Thymus (tissue), 11 donors: ENCODE measurements at regions not wholly inside any gene's neighbourhood (a gene's known extent, or its start where the extent isn't known, plus 50 kb on each side); places are given as distances from the start of the nearest gene placed in this dataset.

ENCODE experiments used
- DNase-seq, 9 donors: peaks; one replicate each; pipeline ENCODE4 v3.0.0-alpha.2; 2013; ENCODE audit warnings: low spot score in 9 of 9, low read depth in 6 of 9, missing footprints in 1 of 9
- H3K27ac ChIP-seq, 2 donors: one replicate each; pipeline ENCODE4 v1.5.1; 2013; ENCODE audit warnings: control low read depth in 1 of 2, low read depth in 1 of 2, low read length in 1 of 2, mild to moderate bottlenecking in 1 of 2, moderate library complexity in 1 of 2
- H3K27me3 ChIP-seq, 2 donors: one replicate each; pipeline ENCODE4 v1.5.1; 2013; ENCODE audit warnings: low read length in 1 of 2; ENCODE audit not compliant: control insufficient read depth in 2 of 2, insufficient read depth in 1 of 2
- H3K36me3 ChIP-seq, 2 donors: one replicate each; pipeline ENCODE4 v1.5.1; 2013; ENCODE audit warnings: low read length in 1 of 2, mild to moderate bottlenecking in 1 of 2, moderate library complexity in 1 of 2; ENCODE audit not compliant: control insufficient read depth in 2 of 2, insufficient read depth in 2 of 2
- H3K4me1 ChIP-seq, 2 donors: one replicate each; pipeline ENCODE4 v1.5.1; 2013; ENCODE audit warnings: low read length in 2 of 2; ENCODE audit not compliant: control insufficient read depth in 2 of 2, insufficient read depth in 2 of 2
- H3K4me3 ChIP-seq, 2 donors: one replicate each; pipeline ENCODE4 v1.5.1; 2013; ENCODE audit warnings: low read length in 2 of 2, control low read depth in 1 of 2, mild to moderate bottlenecking in 1 of 2
- H3K9me3 ChIP-seq, 2 donors: one replicate each; pipeline ENCODE4 v1.5.1; 2013; ENCODE audit warnings: low read length in 1 of 2, mild to moderate bottlenecking in 1 of 2; ENCODE audit not compliant: control insufficient read depth in 2 of 2, insufficient read depth in 1 of 2
- WGBS: extraction: QIAGEN DNeasy Blood & Tissue Kit; methylation state at CpG from one replicate; pipeline ENCODE4 v1.1.7; 2013; 5-methylcytosine and 5-hydroxymethylcytosine counted together
- donor health status: healthy.

DNA sequence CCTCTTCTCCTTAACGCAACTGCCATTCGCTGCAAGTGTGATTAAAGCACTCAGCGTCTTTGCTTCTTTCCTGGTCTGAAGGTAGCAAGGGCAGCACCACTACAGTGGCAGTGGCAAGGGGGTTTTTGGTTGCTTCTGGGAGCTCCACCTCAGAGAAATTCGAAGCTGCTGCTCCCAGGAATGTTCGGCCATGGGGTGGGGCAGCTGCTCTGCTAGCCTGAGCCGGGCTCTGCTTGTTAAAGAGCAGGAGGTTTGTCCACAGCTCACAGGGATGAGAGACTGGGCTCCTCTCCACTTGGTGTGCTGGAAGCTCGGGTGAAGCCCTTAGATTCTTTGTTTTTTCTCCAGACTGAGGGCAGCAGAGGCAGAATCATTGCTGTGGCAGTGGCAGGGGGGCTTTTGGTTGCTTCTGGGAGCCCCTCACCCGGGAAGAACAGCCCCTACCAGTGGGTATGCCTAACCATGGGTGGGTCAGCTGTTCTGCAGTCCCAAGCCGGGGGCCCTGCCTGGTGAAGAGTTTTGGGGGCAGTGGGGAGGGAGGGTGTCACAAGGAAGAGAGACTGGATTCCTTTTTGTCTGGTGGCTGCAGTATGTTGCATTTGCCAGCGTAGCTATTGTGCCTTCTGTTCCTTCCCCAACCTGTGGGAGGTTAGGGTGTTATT, 340.2 kb downstream of the AEBP2 start:
- H3K4me1 ChIP-seq, result no peaks in the 10 kb centered on the region
- no peaks in the 10 kb centered on the region for H3K27me3 ChIP-seq
- peaks cover 0 to 4% of the 10 kb centered on the region in 2 donors for H3K9me3 ChIP-seq
- H3K4me3 ChIP-seq, result no peak overlapping the region
- H3K36me3 ChIP-seq, result no peaks in the 10 kb centered on the region
- WGBS, result 90% methylated on average over 10 of the region's 10 CpGs
- H3K27ac ChIP-seq, result no peak overlapping the region
- no peak for DNase-seq

DNA sequence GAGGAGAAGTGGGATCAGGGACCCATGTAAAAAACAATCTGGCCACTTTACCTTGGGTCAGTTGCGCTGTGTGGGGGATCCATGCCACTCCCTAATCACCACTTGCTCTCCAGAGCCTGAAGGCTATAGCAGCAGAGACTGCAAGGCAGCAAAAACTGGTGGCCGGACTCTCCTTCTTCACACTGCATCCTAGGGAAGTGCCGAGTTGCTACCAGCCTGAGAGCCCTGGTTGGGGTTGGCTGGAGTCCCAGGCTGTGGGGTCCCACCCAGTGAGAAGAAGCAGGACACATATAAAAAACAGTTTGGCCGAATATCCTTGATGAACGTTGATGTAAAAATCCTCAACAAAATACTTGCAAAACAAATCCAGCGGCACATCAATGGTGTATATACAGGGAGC, 341.2 kb downstream of the AEBP2 start:
- 80% methylated on average over 6 of the region's 6 CpGs for WGBS
- Histone ChIP-seq H3K36me3 (no peaks in the 10 kb centered on the region), H3K4me3 (no peak overlapping the region)

DNA sequence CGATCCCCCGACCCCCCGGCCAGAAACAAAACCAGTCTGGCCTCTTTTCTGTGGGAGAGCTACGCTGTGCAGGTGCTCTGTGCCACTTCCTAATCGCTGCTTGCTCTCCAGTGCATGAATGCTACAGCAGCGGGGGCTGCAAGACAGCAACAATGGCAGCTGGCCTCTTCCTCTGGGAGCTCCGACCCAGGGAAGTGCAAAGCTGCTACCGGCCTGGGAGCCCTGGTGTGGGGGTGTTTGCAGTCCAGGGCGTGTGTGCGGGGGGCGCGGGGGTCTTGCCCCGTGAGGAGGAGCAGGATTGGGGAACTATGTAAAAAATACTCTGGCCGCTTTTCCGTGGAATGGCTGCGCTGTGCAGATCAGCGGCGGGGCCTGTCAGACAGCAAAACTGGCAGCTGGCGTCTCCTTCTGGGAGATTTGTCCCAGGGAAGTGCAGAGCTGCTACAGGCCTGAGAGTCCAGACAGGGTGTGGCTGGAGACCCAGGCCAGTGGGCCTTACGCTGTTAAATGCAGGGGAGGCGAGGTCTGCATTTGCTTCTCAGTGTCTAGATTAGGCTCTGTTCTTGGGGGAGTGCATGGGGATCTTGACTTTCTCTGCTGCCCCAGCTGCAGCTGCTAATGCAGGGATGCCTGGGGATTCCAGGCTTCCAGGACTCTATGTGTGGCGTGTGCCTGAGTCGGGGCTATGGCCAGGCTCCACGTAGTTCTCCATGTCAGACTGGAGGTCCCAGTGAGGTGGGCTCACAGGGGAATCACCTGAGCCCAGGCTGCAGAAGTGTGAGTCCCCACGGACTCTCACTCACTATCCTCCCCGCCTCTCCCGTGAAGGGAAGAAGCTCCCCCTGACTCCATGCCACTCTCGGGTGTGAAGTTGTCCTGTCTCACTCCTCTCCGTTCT, 344.5 kb downstream of the AEBP2 start:
- Histone ChIP-seq H3K4me1 (no peaks in the 10 kb centered on the region), H3K27me3 (no peaks in the 10 kb centered on the region), H3K27ac (no peak overlapping the region), H3K9me3 (no peaks in the 10 kb centered on the region), H3K36me3 (no peaks in the 10 kb centered on the region), H3K4me3 (peak overlapping the region in 1 of 2 donors; percentile 25)
- DNase-seq, result no peak
- 77% methylated on average over 29 of the region's 29 CpGs for WGBS

More for the DNA sequence above, 341.2 kb downstream of the AEBP2 start:
- H3K4me1 ChIP-seq, result no peaks in the 10 kb centered on the region
- H3K27ac ChIP-seq, result no peak overlapping the region
- H3K9me3 ChIP-seq, result peaks cover 0 to under 1% of the 10 kb centered on the region in 2 donors
- no peak for DNase-seq
- no peaks in the 10 kb centered on the region for H3K27me3 ChIP-seq

DNA sequence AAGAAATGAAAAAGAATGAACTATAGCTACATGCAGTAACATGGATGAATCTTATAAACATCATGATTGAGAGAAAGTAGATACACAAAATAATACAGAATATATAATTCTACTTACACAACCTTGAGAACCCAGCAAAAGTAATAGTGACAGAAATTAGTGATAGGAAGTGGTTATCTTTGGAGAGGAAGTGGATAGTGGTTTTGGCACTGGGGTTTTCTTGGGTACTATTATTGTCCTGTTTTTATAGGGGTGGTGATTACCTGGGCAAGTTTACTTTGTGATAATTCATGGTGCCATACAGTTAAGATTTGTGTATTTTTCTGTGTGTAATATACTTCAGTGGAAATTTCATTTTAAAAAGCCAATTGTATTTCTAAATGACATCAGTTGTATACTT, 352.7 kb downstream of the AEBP2 start:
- Histone ChIP-seq H3K27ac (no peak overlapping the region), H3K27me3 (no peaks in the 10 kb centered on the region), H3K4me3 (no peak overlapping the region), H3K4me1 (no peaks in the 10 kb centered on the region), H3K36me3 (no peaks in the 10 kb centered on the region), H3K9me3 (no peaks in the 10 kb centered on the region)
- no peak for DNase-seq

DNA sequence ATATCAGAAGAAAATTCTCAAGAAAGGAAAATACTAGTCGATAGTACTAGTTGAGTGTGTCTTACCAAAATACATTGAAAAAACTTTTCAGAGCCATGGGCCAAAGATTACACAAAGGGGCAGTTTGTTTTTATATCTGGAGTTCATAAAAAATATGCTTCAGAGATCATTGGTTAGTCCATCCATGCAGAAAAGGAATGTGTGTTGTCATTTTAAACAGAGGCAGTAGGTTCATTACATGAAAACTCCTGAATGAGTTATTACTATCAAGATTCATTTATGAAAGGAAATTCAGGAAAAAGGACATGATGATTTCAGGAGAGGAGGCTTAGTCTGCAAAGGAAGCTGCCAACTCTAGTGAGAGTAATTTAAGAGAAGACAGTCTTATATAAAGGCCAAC, 354.8 kb downstream of the AEBP2 start:
- no peak for DNase-seq
- 89% methylated on average over 1 of the region's 1 CpG for WGBS
- H3K27me3 ChIP-seq, result no peaks in the 10 kb centered on the region

DNA sequence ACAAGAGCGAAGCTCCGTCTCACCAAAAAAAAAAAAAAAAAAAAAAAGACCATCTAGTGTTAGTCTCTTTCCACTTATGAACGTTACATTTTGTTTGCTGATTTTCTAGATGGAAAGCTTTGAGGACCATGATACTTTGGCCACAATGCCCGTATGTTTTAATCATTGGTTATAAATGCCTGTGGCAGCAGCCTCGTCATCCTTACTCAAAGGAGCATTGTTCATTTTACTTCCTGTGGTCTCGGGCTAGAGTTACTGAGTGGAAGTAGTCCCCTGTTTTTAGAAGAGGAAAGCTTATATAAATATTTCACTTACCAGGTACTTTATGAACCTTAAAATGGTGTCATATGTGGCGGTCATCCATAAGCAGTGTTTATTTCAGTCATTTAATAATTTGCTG, 359.9 kb downstream of the AEBP2 start:
- WGBS, result 84% methylated on average over 7 of the region's 7 CpGs
- H3K4me3 ChIP-seq, result no peak overlapping the region
- no peaks in the 10 kb centered on the region for H3K27me3 ChIP-seq
- H3K36me3 ChIP-seq, result no peaks in the 10 kb centered on the region
- no peaks in the 10 kb centered on the region for H3K4me1 ChIP-seq
- no peak overlapping the region for H3K27ac ChIP-seq
- no peak for DNase-seq
- no peaks in the 10 kb centered on the region for H3K9me3 ChIP-seq

More for the DNA sequence above, 354.8 kb downstream of the AEBP2 start:
- H3K27ac ChIP-seq, result no peak overlapping the region
- no peak overlapping the region for H3K4me3 ChIP-seq
- H3K9me3 ChIP-seq, result no peaks in the 10 kb centered on the region
- H3K4me1 ChIP-seq, result no peaks in the 10 kb centered on the region
- no peaks in the 10 kb centered on the region for H3K36me3 ChIP-seq

DNA sequence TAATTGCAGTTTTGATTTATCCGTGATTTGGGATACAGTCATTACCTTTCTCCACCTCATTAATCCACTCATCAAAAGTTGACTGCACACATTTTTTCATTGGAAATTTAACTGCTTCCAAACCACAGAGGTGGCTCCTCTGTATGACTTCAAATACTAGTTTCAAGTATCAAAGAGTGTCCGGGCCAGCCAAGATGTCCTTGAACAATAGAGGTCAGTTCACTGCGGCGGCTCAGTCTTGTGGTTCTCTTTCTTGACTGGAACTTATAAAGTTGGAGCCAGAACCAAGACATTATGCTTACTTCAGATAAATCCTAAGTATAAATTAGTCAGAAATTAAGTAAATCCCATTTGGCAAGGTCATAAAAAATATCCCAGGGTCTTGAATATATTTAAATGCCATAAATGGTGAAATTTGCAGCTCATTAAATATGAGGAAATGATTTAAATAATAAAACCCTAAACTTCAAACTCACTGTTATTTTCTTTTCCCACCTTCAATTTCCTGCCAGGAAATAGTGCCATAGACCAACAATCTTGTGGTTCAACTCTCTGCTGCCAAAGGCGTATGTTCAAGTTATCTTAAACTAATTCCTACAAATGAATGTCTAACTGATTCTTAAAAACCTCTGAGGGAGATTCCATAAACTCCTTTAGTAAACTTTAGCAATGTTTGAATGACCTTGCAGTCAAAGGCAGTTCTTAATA, 360.8 kb downstream of the AEBP2 start:
- 83% methylated on average over 5 of the region's 5 CpGs for WGBS
- Histone ChIP-seq H3K9me3 (no peaks in the 10 kb centered on the region), H3K27ac (no peak overlapping the region), H3K27me3 (no peaks in the 10 kb centered on the region), H3K36me3 (no peaks in the 10 kb centered on the region), H3K4me3 (no peak overlapping the region), H3K4me1 (no peaks in the 10 kb centered on the region)
- DNase-seq, result no peak

DNA sequence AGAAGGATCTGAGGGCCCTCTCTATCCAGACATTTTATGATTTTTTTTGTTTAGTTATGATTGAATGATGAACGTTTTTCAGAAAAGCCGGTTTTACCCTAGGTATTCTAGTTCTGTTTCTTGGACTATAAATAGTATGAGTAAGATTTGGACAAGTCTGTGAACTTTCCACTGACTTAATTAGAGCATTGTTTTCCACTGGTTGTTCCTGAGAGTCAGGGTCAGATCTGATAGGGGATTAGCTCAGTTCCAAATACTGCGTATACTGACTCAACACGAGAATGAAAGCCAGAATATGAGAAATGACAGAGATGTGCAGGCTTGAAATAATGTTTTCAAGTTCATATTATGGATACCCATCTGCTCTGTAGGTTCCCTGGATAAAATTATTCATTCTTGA, 361.6 kb downstream of the AEBP2 start:
- 87% methylated on average over 4 of the region's 4 CpGs for WGBS
- no peaks in the 10 kb centered on the region for H3K4me1 ChIP-seq

DNA sequence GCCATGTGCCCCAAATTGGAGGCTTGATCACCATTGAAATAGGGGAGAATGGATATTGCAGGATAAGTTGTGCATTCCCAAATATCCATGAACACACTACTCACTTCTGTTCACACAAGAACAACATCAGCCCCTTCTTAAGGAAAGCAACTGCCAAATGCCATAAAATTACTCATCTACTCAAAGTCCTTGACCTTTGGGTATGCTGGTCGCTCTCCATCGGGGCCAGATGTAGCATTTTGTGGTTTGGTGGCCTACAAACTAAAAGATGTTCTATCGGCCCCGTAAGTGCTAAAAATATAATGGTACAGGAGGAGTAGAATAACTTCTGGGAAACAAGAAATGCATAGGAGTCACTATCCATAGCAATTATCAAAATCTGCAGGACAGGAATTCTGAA, 362.6 kb downstream of the AEBP2 start:
- WGBS, result 91% methylated on average over 4 of the region's 4 CpGs
- H3K9me3 ChIP-seq, result no peaks in the 10 kb centered on the region
- no peak for DNase-seq
- H3K27me3 ChIP-seq, result no peaks in the 10 kb centered on the region
- H3K4me1 ChIP-seq, result no peaks in the 10 kb centered on the region
- H3K36me3 ChIP-seq, result no peaks in the 10 kb centered on the region
- no peak overlapping the region for H3K4me3 ChIP-seq
- H3K27ac ChIP-seq, result no peak overlapping the region

More for the DNA sequence above, 361.6 kb downstream of the AEBP2 start:
- no peak for DNase-seq
- Histone ChIP-seq H3K4me3 (no peak overlapping the region), H3K27ac (no peak overlapping the region), H3K36me3 (no peaks in the 10 kb centered on the region), H3K9me3 (no peaks in the 10 kb centered on the region), H3K27me3 (no peaks in the 10 kb centered on the region)
